ENCODE measurements at regions not wholly inside any gene's neighbourhood (a gene's known extent, or its start where the extent isn't known, plus 50 kb on each side); places are given as distances from the start of the nearest gene placed in this dataset.

- Mint-ChIP-seq H3K36me3 (ENCODE audit: low read depth) (no peaks in the 10 kb centered on the region), H3K27ac (no peak overlapping the region), H3K27me3 (ENCODE audit: low read depth, poor library complexity) (peaks cover 17% of the 10 kb centered on the region), H3K9me3 (no peaks in the 10 kb centered on the region), H3K4me3 (no peak overlapping the region), H3K4me1 (no peaks in the 10 kb centered on the region)
- TF ChIP-seq, protein P1, sequence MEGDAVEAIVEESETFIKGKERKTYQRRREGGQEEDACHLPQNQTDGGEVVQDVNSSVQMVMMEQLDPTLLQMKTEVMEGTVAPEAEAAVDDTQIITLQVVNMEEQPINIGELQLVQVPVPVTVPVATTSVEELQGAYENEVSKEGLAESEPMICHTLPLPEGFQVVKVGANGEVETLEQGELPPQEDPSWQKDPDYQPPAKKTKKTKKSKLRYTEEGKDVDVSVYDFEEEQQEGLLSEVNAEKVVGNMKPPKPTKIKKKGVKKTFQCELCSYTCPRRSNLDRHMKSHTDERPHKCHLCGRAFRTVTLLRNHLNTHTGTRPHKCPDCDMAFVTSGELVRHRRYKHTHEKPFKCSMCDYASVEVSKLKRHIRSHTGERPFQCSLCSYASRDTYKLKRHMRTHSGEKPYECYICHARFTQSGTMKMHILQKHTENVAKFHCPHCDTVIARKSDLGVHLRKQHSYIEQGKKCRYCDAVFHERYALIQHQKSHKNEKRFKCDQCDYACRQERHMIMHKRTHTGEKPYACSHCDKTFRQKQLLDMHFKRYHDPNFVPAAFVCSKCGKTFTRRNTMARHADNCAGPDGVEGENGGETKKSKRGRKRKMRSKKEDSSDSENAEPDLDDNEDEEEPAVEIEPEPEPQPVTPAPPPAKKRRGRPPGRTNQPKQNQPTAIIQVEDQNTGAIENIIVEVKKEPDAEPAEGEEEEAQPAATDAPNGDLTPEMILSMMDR (IDR thresholded peaks at IDR 0.05) = no peak
- no peak for DNase-seq
Observed at GRCh38 chr7:45484094-45484493, 90.1 kb upstream of the ADCY1 start.

DNA sequence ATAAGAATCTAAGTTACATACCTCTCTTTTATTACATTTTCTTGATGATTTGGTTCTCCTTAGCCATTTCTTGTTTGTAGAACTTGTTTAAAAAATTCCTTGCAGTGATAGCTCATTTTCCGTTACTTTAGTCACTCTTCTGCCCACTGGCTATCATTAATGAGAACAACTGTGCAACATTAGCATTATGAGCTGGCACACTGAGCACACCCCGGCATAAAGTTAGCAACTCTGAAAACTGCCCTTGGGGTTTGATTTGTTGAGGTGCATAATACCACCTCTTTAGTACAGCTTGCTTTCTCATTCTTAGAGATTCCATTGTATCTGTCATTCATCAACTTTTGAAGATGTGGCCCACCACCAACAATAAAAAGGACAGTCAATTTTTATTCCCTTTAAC, 87.6 kb upstream of the ADCY1 start:
- no peaks in the 10 kb centered on the region for H3K4me1 Mint-ChIP-seq
- H3K36me3 Mint-ChIP-seq (ENCODE audit: low read depth) = peaks cover 8% of the 10 kb centered on the region
- H3K9me3 Mint-ChIP-seq = peaks cover 21% of the 10 kb centered on the region
- H3K27ac Mint-ChIP-seq = no peak overlapping the region
- no peak overlapping the region for H3K4me3 Mint-ChIP-seq
- DNase-seq = no peak
- TF ChIP-seq, protein P1 (IDR thresholded peaks at IDR 0.05) = no peak
- peaks cover 12% of the 10 kb centered on the region for H3K27me3 Mint-ChIP-seq (ENCODE audit: low read depth, poor library complexity)

GRCh38 chr7:45494885-45495284, 79.3 kb upstream of the ADCY1 start:
- Mint-ChIP-seq H3K27ac (no peak overlapping the region), H3K4me1 (peaks cover 19% of the 10 kb centered on the region), H3K36me3 (ENCODE audit: low read depth) (peaks cover 9% of the 10 kb centered on the region), H3K4me3 (no peak overlapping the region), H3K27me3 (ENCODE audit: low read depth, poor library complexity) (peaks cover 5% of the 10 kb centered on the region), H3K9me3 (peaks cover 43% of the 10 kb centered on the region)
- TF ChIP-seq, protein P1 (IDR thresholded peaks at IDR 0.05) = no peak
- DNase-seq = peak; percentile 46

DNA sequence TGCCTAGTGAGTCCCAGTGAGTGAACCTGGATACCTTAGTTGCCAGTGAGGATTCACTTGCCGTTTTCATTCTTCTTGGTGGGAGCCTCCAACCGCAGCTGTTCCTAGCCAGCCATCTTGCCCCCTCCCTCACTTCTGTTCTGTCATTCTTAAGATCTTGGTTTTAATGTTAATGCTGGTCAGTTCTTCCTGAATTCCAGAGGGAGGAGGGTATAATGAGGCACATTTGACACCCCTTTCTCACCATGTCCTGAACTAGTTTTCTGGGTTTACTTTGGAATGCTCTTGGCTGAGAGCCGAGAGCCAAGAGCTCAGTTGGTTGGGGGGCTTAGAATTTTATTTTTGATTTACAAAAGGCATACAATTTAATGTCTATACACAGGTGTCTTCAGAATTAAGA, 78.5 kb upstream of the ADCY1 start:
- Mint-ChIP-seq H3K36me3 (ENCODE audit: low read depth) (peaks cover 5% of the 10 kb centered on the region), H3K27me3 (ENCODE audit: low read depth, poor library complexity) (peaks cover 5% of the 10 kb centered on the region), H3K4me3 (no peak overlapping the region), H3K27ac (peak overlapping the region; percentile 57), H3K9me3 (peaks cover 40% of the 10 kb centered on the region), H3K4me1 (peaks cover 19% of the 10 kb centered on the region)
- TF ChIP-seq, protein P1 (IDR thresholded peaks at IDR 0.05) = no peak
- no peak for DNase-seq

DNA sequence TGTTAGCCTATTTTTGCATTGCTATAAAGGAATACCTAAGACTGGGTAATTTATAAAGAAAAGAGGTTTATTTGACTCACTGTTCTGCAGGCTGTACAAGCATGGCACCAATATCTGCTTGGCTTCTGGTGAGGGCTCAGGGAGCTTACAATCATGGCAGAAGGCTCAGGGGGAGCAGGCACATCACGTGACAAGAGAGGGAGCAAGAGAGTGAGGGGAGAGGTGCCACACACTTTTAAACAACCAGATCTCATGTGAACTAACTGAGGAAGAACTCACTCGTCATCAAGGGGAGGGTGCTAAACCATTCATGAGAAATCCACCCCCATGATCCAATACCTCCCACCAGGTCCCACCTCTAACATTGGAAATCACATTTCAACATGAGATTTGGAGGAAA, 73.9 kb upstream of the ADCY1 start:
- Mint-ChIP-seq H3K27me3 (ENCODE audit: low read depth, poor library complexity) (peaks cover 4% of the 10 kb centered on the region), H3K4me3 (no peak overlapping the region), H3K27ac (no peak overlapping the region), H3K4me1 (peaks cover 6% of the 10 kb centered on the region), H3K36me3 (ENCODE audit: low read depth) (no peaks in the 10 kb centered on the region), H3K9me3 (peaks cover 20% of the 10 kb centered on the region)
- TF ChIP-seq, protein P1 (IDR thresholded peaks at IDR 0.05) = no peak
- DNase-seq = no peak

DNA sequence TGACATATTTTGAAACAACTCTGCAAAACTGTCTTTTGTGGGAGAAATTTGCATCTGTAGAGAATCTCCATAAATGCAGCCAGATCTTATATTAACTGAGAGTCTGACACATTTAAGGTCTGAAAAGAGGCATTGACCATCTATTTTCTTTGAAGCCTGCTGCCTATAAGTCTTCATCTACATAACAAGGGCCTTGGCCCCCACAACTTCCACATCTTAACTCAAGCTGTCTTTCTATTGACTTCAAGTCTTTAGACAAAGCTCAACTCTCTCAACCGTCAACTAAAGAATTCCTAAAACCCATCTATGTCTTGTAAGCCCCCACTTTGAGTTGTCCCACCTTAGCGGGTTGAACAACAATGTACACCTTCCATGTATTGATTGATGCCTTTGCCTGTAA, 72.4 kb upstream of the ADCY1 start:
- TF ChIP-seq, protein P1 (IDR thresholded peaks at IDR 0.05) = no peak
- no peak for DNase-seq
- Mint-ChIP-seq H3K4me3 (no peak overlapping the region), H3K9me3 (peaks cover 33% of the 10 kb centered on the region), H3K4me1 (no peaks in the 10 kb centered on the region), H3K36me3 (ENCODE audit: low read depth) (no peaks in the 10 kb centered on the region), H3K27me3 (ENCODE audit: low read depth, poor library complexity) (peaks cover 13% of the 10 kb centered on the region), H3K27ac (no peak overlapping the region)

All from nephron progenitor cell (in vitro differentiated cells).